ENCODE measurements at regions not wholly inside any gene's neighbourhood (a gene's known extent, or its start where the extent isn't known, plus 50 kb on each side); places are given as distances from the start of the nearest gene placed in this dataset.
A peak's percentile ranks its signal among the peaks of the same experiment; 100 is the strongest.

DNA sequence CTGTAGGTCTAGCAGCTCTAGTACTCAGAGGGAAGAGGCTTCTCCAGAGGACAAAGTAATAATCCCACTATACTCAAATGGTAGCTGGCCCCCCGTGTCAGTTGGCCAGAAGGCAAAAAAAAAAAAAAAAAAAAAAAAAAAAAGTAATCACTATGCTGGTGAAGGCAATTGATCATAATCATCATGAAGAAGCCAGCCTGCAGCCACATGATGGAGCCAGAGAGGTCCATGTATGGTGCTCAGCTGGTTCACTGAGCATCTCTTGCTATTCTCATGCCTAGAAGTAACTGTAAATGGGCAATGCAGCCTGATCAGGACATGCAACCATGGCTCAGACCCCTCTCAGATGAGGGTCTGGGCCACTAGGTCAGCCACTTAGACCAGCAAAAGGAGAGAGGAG lies 378.8 kb downstream of the MED13L start:
- DNase-seq (ENCODE audit: insufficient read length, low spot score) (no peak), FAIRE-seq (no peak)
- TF ChIP-seq POLR2A (IDR thresholded peaks at IDR 0.05; ENCODE audit: low read depth, low read length): no peak

DNA sequence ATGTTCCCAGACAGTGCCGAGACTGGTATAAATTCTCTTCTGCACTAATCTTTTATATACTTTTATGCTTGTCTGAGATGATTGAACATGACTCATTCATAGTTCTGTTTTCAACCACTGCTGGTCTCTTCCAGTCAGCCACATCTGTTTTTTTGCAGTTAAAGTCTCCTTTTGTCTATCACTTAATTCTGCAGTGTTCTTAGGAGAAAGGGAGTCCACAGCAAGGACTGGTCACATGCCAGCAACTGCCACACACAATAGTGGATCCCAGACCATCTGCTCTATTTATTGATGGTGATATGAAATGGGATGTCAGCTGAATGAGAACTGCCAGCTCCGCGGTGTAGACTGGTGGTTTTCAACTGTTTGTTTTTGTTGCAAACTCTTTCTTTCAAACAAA lies 379.8 kb downstream of the MED13L start:
- TF ChIP-seq POLR2A (IDR thresholded peaks at IDR 0.05; ENCODE audit: low read depth, low read length): no peak
- FAIRE-seq: no peak
- no peak for DNase-seq (ENCODE audit: insufficient read length, low spot score)

DNA sequence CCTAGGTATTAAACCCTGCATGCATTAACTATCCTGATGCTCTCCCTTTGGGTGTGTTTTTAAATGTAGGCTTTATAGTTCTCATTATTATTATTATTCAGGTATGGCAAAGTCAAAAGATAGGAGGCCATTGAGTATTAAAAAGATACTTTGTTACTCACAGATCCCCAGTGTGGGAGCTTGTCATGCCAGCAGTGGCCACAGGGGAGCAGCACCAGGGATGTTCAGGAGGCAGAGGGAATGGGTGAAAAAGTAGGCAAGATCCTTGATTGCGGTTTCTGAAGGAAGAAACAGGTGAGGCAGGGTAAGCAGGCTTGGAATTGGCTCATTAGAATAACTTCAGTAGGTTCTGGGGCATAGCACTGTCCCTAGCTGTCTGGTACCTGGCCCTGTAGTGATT lies 382.2 kb downstream of the MED13L start:
- FAIRE-seq: no peak
- peak; percentile 22 for DNase-seq (ENCODE audit: insufficient read length, low spot score)
- TF ChIP-seq POLR2A (IDR thresholded peaks at IDR 0.05; ENCODE audit: low read depth, low read length): no peak

DNA sequence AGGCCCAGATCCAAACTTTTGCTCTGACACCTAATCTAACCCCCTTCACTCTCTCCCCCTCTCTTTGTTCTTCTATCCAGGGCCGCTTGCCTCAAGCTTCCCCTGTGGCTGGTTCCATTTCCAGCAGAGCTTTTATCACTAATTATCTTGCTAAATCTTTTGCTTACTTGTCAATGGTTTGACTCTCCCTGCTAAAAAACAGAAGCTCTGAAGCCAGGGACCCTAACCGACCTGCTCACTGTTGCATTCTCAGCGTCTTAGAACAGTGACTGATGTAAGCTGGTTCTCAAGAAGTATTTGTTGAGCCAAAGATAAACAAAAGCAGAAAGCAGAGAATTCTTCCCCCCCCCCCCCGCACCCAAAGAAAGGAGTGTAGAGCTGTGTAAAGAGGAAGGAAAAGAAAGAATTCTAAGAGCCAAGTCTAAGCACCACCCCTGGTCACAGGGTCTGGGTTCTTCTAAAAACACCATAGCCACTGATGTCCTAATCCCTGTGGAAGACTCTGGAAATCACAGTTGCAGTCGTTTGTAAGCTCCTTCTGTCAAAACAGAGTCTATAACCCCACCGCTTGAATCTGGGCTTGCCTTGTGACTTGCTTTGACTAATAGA lies 385.8 kb downstream of the MED13L start:
- TF ChIP-seq POLR2A (IDR thresholded peaks at IDR 0.05; ENCODE audit: low read depth, low read length): no peak
- FAIRE-seq (no peak), DNase-seq (ENCODE audit: insufficient read length, low spot score) (no peak)

DNA sequence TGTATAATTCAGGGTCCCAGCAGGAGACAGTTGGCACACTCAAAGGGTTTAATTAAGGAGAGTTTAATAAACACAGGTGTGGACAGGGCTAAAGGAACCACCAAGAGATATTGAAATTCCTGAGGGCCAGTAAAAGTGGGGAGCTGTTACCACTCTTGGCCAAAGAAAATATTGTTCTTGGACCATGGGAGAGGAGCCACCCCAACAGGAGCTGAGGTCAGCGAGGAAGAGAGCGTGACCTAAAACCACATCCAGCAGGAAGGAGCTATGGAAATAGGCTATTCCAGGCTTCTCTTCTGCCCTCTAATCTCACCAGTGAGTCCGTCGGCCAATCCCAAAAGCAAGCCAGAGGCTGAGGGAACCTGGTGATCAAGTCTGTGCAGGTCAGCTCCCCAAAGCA lies 390.8 kb downstream of the MED13L start:
- FAIRE-seq: no peak

DNA sequence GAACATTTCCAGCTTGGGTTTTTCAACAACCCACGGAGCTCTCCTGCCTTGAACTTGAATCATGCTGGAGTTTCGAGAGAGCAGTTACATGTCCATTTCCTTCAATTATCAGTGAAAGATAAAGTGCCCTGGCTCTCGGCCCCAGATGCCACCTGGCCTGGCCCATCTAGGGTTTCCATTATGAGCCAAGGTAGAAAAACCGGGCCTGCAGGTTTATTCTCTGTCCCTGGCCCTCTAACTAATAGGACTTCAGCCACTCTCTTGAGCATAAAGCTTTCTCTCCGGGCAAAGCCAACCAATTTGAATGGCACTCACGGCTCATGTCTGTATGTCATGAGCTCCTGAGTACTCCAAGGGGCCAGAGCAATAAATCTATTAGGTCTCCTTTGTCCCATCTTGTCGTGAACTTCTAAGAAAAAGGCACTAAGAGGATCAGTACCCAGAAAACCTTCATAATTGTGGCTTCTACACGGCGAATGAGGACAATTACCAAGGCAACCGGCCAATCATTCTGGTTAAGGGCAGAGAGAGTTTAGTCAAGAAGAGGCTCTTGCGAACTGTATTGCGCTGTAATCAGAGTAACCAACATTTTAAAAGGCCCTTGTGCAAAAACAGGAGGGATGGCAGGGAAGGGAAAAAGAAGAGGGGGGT lies 392.3 kb downstream of the MED13L start:
- no peak for FAIRE-seq
- no peak for DNase-seq (ENCODE audit: insufficient read length, low spot score)
- no peak for TF ChIP-seq POLR2A (IDR thresholded peaks at IDR 0.05; ENCODE audit: low read depth, low read length)

More for the DNA sequence above, 390.8 kb downstream of the MED13L start:
- DNase-seq (ENCODE audit: insufficient read length, low spot score): no peak
- TF ChIP-seq POLR2A (IDR thresholded peaks at IDR 0.05; ENCODE audit: low read depth, low read length): no peak

DNA sequence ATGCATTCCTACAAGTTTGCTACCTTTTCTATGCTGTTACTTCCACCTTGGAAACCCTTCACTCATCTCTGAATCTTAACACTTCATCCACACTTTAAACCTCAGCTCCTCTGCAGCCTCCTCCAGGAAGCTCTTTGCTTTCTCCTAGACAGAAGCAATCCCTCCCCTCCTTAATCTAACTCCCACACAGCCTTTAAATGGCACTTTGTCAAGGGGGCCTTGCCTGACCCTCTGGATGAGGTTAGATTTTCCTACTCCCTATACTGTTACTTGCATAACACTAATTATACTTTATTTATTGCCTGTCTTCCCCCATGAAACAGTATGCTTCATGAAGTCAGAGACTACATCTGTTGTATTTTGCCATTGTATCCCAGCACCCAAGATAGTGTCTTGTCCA lies 394.6 kb downstream of the MED13L start:
- DNase-seq (ENCODE audit: insufficient read length, low spot score) (no peak), FAIRE-seq (no peak)
- no peak for TF ChIP-seq POLR2A (IDR thresholded peaks at IDR 0.05; ENCODE audit: low read depth, low read length)

DNA sequence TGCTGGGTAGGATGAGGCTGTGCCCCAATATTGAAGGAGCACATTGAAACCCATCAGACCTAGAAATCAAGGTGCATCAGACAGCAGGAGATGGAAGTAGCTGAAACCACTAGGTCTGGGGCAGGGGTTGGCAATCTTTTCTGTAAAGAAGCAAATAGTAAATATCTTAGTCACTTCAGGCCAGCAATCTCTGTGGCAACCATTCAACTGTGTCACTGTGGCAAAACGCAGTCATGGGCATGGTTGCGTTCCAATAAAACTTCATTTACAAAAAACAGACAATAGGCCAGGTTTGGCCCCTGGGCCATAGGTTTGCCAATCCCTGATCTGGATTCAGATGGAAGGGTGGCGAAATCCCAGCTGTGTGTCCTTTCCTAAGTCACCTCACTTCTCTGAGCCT lies 397.3 kb downstream of the MED13L start:
- FAIRE-seq: no peak
- TF ChIP-seq POLR2A (IDR thresholded peaks at IDR 0.05; ENCODE audit: low read depth, low read length): no peak
- DNase-seq (ENCODE audit: insufficient read length, low spot score): no peak

DNA sequence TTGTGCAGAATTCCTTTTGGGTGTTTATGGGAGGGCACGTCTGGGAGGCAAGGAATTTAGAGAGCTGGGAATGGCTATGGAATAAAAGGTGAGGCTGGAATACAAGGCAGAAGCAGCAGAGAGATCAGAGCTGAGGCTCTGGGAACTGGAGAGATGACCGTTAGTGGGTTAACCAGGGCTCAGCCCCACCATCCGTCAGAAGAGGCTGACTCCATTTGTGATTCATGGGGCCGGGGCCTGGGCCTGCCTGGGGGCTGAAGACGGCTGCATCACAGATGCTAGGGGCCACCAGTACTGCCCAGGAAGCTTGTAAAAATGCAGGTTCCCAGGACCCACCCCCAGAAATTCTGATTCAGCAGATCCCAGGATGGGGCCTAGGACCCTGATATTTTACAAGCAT lies 398.1 kb downstream of the MED13L start:
- TF ChIP-seq POLR2A (IDR thresholded peaks at IDR 0.05; ENCODE audit: low read depth, low read length): no peak
- FAIRE-seq: no peak
- no peak for DNase-seq (ENCODE audit: insufficient read length, low spot score)

DNA sequence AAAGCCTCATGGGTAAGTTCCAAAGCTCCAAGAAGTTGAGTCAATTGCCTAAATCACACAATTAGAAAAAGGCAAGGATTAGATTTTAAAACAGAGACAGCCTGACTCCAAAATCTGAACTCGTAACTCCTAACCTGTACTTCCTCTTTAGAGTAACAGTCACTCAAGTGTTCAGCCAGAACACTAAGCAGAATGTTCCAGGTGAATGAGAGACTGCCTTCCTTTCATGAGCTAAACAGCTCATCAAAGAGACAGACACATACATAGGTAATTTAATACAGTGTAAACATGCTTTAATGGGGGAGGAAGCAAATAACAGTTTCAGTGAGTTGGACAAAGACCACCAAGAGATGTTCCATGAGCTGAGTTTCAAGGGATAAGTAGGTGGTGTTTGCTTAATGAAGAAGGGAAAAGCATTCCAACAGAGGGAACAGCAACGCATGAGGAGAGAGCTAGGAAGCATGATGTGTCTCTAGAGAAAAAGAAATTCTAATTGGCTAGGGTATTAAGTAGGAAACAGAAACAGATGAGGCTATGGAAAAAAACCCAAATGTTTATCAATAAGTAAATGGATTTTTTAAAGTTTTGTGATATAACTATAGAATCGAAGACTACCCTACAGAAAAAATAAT lies 403.9 kb downstream of the MED13L start:
- no peak for TF ChIP-seq POLR2A (IDR thresholded peaks at IDR 0.05; ENCODE audit: low read depth, low read length)
- DNase-seq (ENCODE audit: insufficient read length, low spot score): no peak
- no peak for FAIRE-seq

DNA sequence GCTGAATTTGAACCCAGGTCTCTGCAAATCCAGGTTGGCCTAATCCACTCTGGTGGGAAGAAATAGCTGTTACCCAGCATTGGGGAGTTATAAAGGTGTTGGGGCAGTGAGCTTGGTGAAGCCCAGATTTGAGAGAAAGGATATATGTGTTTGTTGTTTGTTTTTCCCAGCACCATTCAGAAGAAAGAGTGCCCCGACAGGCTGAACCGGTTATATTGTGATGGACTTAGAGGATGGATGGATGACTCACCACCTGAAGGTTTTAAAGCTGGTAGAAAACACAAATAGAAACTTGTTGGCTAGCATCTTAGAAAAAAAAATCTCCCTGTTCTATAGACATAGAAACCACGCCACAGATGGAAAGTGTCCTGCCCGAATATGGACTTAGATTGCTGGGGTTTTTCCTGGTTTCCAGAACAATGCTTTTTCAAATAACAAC lies 404.6 kb downstream of the MED13L start:
- no peak for DNase-seq (ENCODE audit: insufficient read length, low spot score)
- no peak for FAIRE-seq
- TF ChIP-seq POLR2A (IDR thresholded peaks at IDR 0.05; ENCODE audit: low read depth, low read length): no peak

DNA sequence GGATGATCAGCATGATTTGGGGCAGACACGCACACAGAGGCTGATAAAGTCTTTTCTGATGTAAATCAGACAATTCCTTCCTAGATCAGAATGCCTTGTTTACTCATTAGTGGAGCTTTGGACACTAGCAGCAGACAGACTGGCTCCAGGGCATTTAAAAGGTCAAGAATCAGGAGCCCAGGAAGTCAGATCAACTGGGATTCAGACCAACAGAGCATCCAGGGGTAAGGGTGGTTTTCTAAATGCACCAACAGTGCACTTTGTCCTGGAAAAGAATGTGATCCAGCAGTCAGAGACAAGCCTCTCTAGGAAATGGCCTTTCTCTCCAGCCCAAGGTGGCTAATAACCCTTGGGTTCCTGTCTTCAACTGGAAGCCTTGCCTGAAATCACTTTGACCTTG lies 405.3 kb downstream of the MED13L start:
- TF ChIP-seq POLR2A (IDR thresholded peaks at IDR 0.05; ENCODE audit: low read depth, low read length): no peak

DNA sequence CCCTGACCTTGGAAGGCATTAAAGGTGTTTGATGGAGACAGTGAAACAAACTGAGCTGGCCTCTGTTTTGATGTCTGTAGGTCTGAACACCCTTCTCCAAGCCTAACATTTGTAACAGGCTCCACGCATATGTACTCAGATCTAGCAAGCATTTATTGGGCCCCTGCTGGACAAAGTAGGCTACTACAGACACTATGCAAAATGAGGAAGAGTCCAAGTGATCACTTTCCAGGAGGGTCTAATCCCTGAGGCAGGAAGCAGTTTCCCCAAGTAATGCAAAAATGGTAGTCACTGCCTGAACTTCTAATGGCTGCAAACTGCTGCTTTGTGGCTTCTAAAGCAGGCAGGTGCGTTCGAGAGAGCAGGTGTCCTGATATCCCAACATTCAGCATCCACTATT lies 405.8 kb downstream of the MED13L start:
- no peak for TF ChIP-seq POLR2A (IDR thresholded peaks at IDR 0.05; ENCODE audit: low read depth, low read length)
- FAIRE-seq (no peak), DNase-seq (ENCODE audit: insufficient read length, low spot score) (peak; percentile 29)

More for the DNA sequence above, 405.3 kb downstream of the MED13L start:
- FAIRE-seq (no peak), DNase-seq (ENCODE audit: insufficient read length, low spot score) (no peak)

DNA sequence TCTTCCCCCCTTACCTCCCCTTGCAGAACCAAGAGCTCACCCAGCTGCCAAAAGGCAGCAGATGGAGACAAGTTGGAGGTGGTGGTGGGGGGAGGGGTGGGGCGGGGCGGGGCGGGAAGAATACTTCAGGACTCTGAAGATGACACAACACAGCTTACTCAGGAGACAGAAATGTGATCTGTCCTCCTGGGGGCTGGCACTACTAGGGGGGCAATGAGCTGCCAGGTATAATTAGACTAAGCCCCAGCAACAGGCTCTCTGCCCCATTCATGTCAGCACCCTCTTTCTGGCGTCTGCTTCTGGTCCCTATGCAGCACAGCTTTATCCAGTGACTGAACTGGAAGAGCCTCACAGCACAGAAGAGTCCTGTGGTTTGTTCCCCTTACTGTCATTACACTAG lies 407.0 kb downstream of the MED13L start:
- no peak for DNase-seq (ENCODE audit: insufficient read length, low spot score)
- TF ChIP-seq POLR2A (IDR thresholded peaks at IDR 0.05; ENCODE audit: low read depth, low read length): no peak
- no peak for FAIRE-seq

DNA sequence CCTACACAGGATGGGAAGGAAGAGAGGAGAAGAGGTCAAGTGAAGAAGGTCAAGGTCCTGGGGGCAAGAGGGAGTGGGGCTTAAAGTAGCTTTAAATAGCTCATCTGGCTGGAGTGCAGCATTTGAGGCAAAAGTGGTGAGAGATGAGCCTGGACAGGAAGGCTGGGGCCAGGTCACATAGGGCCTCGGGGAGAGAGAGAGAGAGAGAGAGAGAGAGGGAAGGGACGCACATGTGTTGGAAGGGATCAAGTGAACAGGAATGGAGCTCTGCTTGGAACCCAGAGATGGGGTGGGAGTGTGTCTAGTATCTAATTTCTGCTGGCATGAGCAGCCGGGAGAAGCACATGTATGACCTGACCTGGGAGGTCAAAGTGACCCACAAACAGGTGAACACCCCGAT lies 407.5 kb downstream of the MED13L start:
- FAIRE-seq (no peak), DNase-seq (ENCODE audit: insufficient read length, low spot score) (no peak)
- TF ChIP-seq POLR2A (IDR thresholded peaks at IDR 0.05; ENCODE audit: low read depth, low read length): no peak

All from H54 (cell line).